GM13976 (cell line): ENCODE measurements at regions not wholly inside any gene's neighbourhood (a gene's known extent, or its start where the extent isn't known, plus 50 kb on each side); places are given as distances from the start of the nearest gene placed in this dataset.

ENCODE experiments used
- DNase-seq: peaks from one replicate; pipeline ENCODE4 v3.0.0; 2012; ENCODE audit warnings: low spot score
- CTCF ChIP-seq: IDR thresholded peaks from 2 replicates; pipeline ENCODE4 v1.5.1; 2012; ENCODE audit warnings: borderline replicate concordance, mild to moderate bottlenecking; ENCODE audit not compliant: insufficient read depth; ENCODE audit errors: extremely low read depth, missing control alignments, control extremely low read depth
- in situ Hi-C: fragments of 300-500 bp; cut with MboI; formaldehyde crosslinking; loops from one replicate; pipeline ENCODE4 v1.12.0; 2022; ENCODE audit warnings: low sequenced_read_pairs, mixed read lengths, inconsistent platforms; ENCODE audit not compliant: unreplicated experiment

GRCh38 chr12:28967426-28967825 is 181.7 kb upstream of the FAR2 start:
- DNase-seq, result no peak
- TF ChIP-seq CTCF, result no peak
- in situ Hi-C loops, result no loop called here

GRCh38 chr12:28973491-28973890 is 175.6 kb upstream of the FAR2 start:
- DNase-seq, result no peak
- no peak for TF ChIP-seq CTCF
- in situ Hi-C loops, result no loop called here

GRCh38 chr12:28974166-28974565 is 174.9 kb upstream of the FAR2 start:
- in situ Hi-C loops, result no loop called here
- DNase-seq, result no peak
- no peak for TF ChIP-seq CTCF

- in situ Hi-C loops, result no loop called here
- no peak for DNase-seq
- TF ChIP-seq CTCF, result no peak
These were observed 174.2 kb upstream of the FAR2 start for GRCh38 chr12:28974883-28975282.

- in situ Hi-C loops, result no loop called here
- no peak for TF ChIP-seq CTCF
- no peak for DNase-seq
These were observed 173.3 kb upstream of the FAR2 start for GRCh38 chr12:28975564-28976340.

GRCh38 chr12:28980436-28980835 is 168.6 kb upstream of the FAR2 start:
- in situ Hi-C loops, result no loop called here
- TF ChIP-seq CTCF, result no peak
- no peak for DNase-seq
